B cell (primary cell): ENCODE measurements at regions not wholly inside any gene's neighbourhood (a gene's known extent, or its start where the extent isn't known, plus 50 kb on each side); places are given as distances from the start of the nearest gene placed in this dataset.
"Not testable (repeated sequence)": the region's sequence is repeated elsewhere in the genome, so short reads cannot be mapped to it uniquely, and the experiment has no call there.

Source experiments
- ATAC-seq: fragments of 200-7000 bp; cut with Tn5 transposase; one replicate; pipeline ENCODE4 v1.10.0; 2021; ENCODE audit warnings: low read depth, mild to moderate bottlenecking, moderate number of reproducible peaks, moderate library complexity
- CTCF ChIA-PET: fragments of 350-600 bp; sonication (Branson Sonifier 250); formaldehyde crosslinking; loops from one replicate; lab custom pipeline; 2021; ENCODE audit warnings: antibody characterized with exemption, inconsistent platforms; lab: Charles Lee
- POLR2A ChIA-PET: fragments of 350-600 bp; sonication (Branson Sonifier 250); formaldehyde crosslinking; loops from one replicate; lab custom pipeline; 2021; ENCODE audit warnings: antibody characterized with exemption; lab: Charles Lee
- DNase-seq: peaks from one replicate; pipeline ENCODE4 v3.0.0; 2013
- H2AFZ ChIP-seq: 2 replicates; pipeline ENCODE4 v1.6.1; 2012; ENCODE audit warnings: mild to moderate bottlenecking, low read depth, low read length; ENCODE audit not compliant: insufficient read depth, poor library complexity, severe bottlenecking
- H3K27ac ChIP-seq, 2 donors: 1 replicate in 1 of 2; 2 replicates in 1 of 2; pipeline ENCODE4 v1.5.1; 2012 to 2013; ENCODE audit warnings: low read length in 2 of 2, mild to moderate bottlenecking in 2 of 2, moderate library complexity in 1 of 2
- H3K27me3 ChIP-seq, 4 experiments: fragments of 200-600 bp in 1 of 4; sonication (generic) in 1 of 4; replicated peaks in 1 of 4; 1 replicate in 2 of 4; 2 replicates in 2 of 4; pipeline versions ENCODE4 v1.6.1 to v1.7.0; 2013 to 2016; ENCODE audit warnings: low read length in 3 of 4, mild to moderate bottlenecking in 2 of 4, mixed read lengths in 1 of 4, moderate library complexity in 1 of 4; ENCODE audit not compliant: insufficient read depth in 4 of 4, control insufficient read depth in 3 of 4; ENCODE audit errors: control extremely low read depth in 1 of 4
- H3K36me3 ChIP-seq, 2 experiments: replicated peaks in 1 of 2; 1 replicate in 1 of 2; 2 replicates in 1 of 2; pipeline versions ENCODE4 v1.6.1 to v1.7.1; 2013; ENCODE audit warnings: low read length in 1 of 2; ENCODE audit not compliant: insufficient read depth in 2 of 2, control insufficient read depth in 1 of 2; ENCODE audit errors: control extremely low read depth in 1 of 2, extremely low read depth in 1 of 2
- H3K4me1 ChIP-seq, 2 donors: fragments of 200-600 bp in 1 of 2; sonication (generic) in 1 of 2; 1 replicate in 1 of 2; 2 replicates in 1 of 2; pipeline versions ENCODE4 v1.5.1 to v1.6.1; 2013 to 2017; ENCODE audit warnings: low read length in 2 of 2; ENCODE audit not compliant: control insufficient read depth in 2 of 2, insufficient read depth in 2 of 2
- H3K4me2 ChIP-seq: replicated peaks from 2 replicates; pipeline ENCODE3; 2012; ENCODE audit warnings: mild to moderate bottlenecking, low read depth, low read length; ENCODE audit not compliant: poor library complexity, severe bottlenecking
- H3K4me3 ChIP-seq, 5 experiments: fragments of 200-600 bp in 1 of 5; sonication (generic) in 1 of 5; 1 replicate in 3 of 5; 2 replicates in 2 of 5; pipeline versions ENCODE4 v1.5.1 to v1.7.0; 2011 to 2016; ENCODE audit warnings: low read length in 4 of 5, mild to moderate bottlenecking in 4 of 5, low read depth in 2 of 5, control low read depth in 1 of 5, moderate library complexity in 1 of 5; ENCODE audit not compliant: insufficient read depth in 1 of 5; ENCODE audit errors: control extremely low read depth in 1 of 5, extremely low read depth in 1 of 5
- H3K79me2 ChIP-seq: fragments of 200-600 bp; sonication (generic); one replicate; pipeline ENCODE4 v1.6.0; 2016; ENCODE audit warnings: low read length; ENCODE audit not compliant: control insufficient read depth, insufficient read depth
- H3K9ac ChIP-seq: fragments of 200-600 bp; sonication (generic); 2 replicates; pipeline ENCODE4 v1.6.1; 2017; ENCODE audit warnings: mild to moderate bottlenecking, low read length, moderate library complexity
- H3K9me3 ChIP-seq, 3 donors: one replicate each; pipeline versions ENCODE4 v1.6.1 to v1.7.1; 2013; ENCODE audit warnings: low read length in 2 of 3; ENCODE audit not compliant: control insufficient read depth in 2 of 3, insufficient read depth in 1 of 3; ENCODE audit errors: control extremely low read depth in 1 of 3
- H4K20me1 ChIP-seq: 2 replicates; pipeline ENCODE4 v1.6.0; 2012; ENCODE audit warnings: mild to moderate bottlenecking, low read length; ENCODE audit not compliant: insufficient read depth, control insufficient read depth, poor library complexity, severe bottlenecking
- H3K27ac Mint-ChIP-seq: one replicate; pipeline ENCODE4 v1.8.0; 2021; ENCODE audit warnings: mixed read lengths
- H3K27me3 Mint-ChIP-seq: one replicate; pipeline ENCODE4 v1.8.0; 2021; ENCODE audit warnings: mixed read lengths
- H3K4me1 Mint-ChIP-seq: one replicate; pipeline ENCODE4 v1.8.0; 2021; ENCODE audit warnings: mixed read lengths
- H3K4me3 Mint-ChIP-seq: one replicate; pipeline ENCODE4 v1.8.0; 2021; ENCODE audit warnings: mixed read lengths
- H3K9me3 Mint-ChIP-seq: one replicate; pipeline ENCODE4 v1.8.0; 2022; ENCODE audit warnings: mixed read lengths; ENCODE audit not compliant: insufficient read depth
- CTCF ChIP-seq: fragments of 200-600 bp; IDR thresholded peaks from one replicate; pipeline ENCODE4 v1.8.0; 2022; ENCODE audit warnings: antibody characterized with exemption, mild to moderate bottlenecking
- EZH2 ChIP-seq: IDR thresholded peaks from 2 replicates; pipeline ENCODE4 v1.6.1; 2012; ENCODE audit warnings: borderline replicate concordance, low read depth, mild to moderate bottlenecking, moderate library complexity, low read length; ENCODE audit not compliant: insufficient read depth, poor library complexity, severe bottlenecking
- WGBS: methylation state at CpG from one replicate; pipeline ENCODE4 v1.1.5; 2013; ENCODE audit warnings: missing lambda C conversion rate; ENCODE audit not compliant: insufficient coverage; 5-methylcytosine and 5-hydroxymethylcytosine counted together
- intact Hi-C: fragments of 100-400 bp; cut with micrococcal nuclease; formaldehyde crosslinking; loops from one replicate; pipeline ENCODE4 v1.10.0; 2022

DNA sequence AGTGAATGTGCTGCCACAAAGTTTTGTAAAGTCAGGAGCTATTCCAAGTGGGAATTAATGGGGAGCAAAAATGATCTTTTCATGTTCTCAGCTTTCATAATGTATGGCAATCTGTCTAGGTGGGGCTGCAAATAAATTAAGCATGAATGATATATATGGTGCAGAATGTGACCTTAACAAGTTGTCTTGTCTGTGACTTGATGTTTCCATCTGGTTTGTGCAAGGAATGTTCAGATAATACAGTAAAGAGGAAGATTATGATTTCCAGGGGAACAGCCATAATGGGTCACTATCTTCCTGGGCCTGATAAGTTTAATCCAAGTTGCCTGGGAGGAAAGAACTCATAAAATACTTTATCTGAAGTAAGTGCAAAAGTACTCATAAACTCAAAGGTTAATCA is 1815.8 kb upstream of the FLRT2 start:
- POLR2A ChIA-PET = no interaction called here

DNA sequence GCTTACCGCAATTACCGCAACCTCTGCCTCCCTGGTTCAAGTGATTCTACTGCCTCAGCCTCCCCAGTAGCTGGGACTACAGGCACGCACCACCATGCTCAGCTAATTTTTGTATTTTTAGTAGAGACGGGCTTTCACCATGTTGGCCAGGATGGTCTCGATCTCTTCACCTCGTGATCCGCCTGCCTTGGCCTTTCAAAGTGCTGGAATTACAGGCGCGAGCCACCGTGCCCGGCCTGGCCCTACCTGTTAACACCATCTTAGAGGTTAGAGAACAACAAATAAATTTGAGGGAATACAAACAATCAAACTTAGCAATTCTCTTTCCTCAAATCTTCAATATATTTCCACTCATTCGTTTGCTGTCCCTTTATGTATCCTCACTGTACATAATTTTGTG is 1810.5 kb upstream of the FLRT2 start:
- POLR2A ChIA-PET = not testable (repeated sequence)

More for the DNA sequence above, 1815.8 kb upstream of the FLRT2 start:
- CTCF ChIA-PET = no interaction called here
- Mint-ChIP-seq H3K4me3 (no peak overlapping the region), H3K27me3 (no peaks in the 10 kb centered on the region), H3K9me3 (peaks cover 3% of the 10 kb centered on the region), H3K27ac (no peak overlapping the region), H3K4me1 (no peaks in the 10 kb centered on the region)
- H3K36me3 ChIP-seq = no peaks in the 10 kb centered on the region
- H3K4me3 ChIP-seq = no peak overlapping the region
- H3K4me1 ChIP-seq = no peaks in the 10 kb centered on the region
- DNase-seq = no peak
- no peak overlapping the region for H3K9ac ChIP-seq
- no peaks in the 10 kb centered on the region for H3K79me2 ChIP-seq
- TF ChIP-seq CTCF (no peak), EZH2 (no peak)
- no peaks in the 10 kb centered on the region for H3K27me3 ChIP-seq
- H3K4me2 ChIP-seq = no peak overlapping the region
- no peaks in the 10 kb centered on the region for H4K20me1 ChIP-seq
- no peak overlapping the region for H3K27ac ChIP-seq
- H3K9me3 ChIP-seq = peaks cover 1 to 3% (median 3%) of the 10 kb centered on the region in 3 donors
- no peak overlapping the region for H2AFZ ChIP-seq
- no peak for ATAC-seq
- intact Hi-C loops = no loop called here

More for the DNA sequence above, 1810.5 kb upstream of the FLRT2 start:
- H3K27ac Mint-ChIP-seq, H3K27ac ChIP-seq, H3K9me3 Mint-ChIP-seq, H4K20me1 ChIP-seq, H3K36me3 ChIP-seq, CTCF ChIA-PET, H3K9me3 ChIP-seq, H3K4me1 ChIP-seq, H3K4me3 ChIP-seq, H3K4me1 Mint-ChIP-seq, ATAC-seq, intact Hi-C loops, H3K4me2 ChIP-seq, H3K4me3 Mint-ChIP-seq, H2AFZ ChIP-seq, H3K27me3 ChIP-seq, H3K9ac ChIP-seq, DNase-seq, H3K79me2 ChIP-seq, H3K27me3 Mint-ChIP-seq: not testable (repeated sequence)
- WGBS = 98% methylated on average over 8 of the region's 12 CpGs
